Suprapubic skin (tissue), 4 donors: ENCODE measurements at regions not wholly inside any gene's neighbourhood (a gene's known extent, or its start where the extent isn't known, plus 50 kb on each side); places are given as distances from the start of the nearest gene placed in this dataset.
"Not testable (repeated sequence)": the region's sequence is repeated elsewhere in the genome, so short reads cannot be mapped to it uniquely, and the experiment has no call there.

Source experiments
- DNase-seq, 2 donors: peaks; one replicate each; pipeline ENCODE4 v3.0.0-alpha.2; 2019; ENCODE audit warnings: low spot score in 2 of 2
- H3K27ac ChIP-seq: fragments of 200-600 bp; sonication (generic); one replicate; pipeline ENCODE4 v1.5.1; 2019
- H3K27me3 ChIP-seq: fragments of 200-600 bp; sonication (generic); one replicate; pipeline ENCODE4 v1.5.1; 2019
- H3K36me3 ChIP-seq: fragments of 200-600 bp; sonication (generic); one replicate; pipeline ENCODE4 v1.5.1; 2019
- H3K4me1 ChIP-seq: fragments of 200-600 bp; sonication (generic); one replicate; pipeline ENCODE4 v1.5.1; 2019
- H3K4me3 ChIP-seq: fragments of 200-600 bp; sonication (generic); one replicate; pipeline ENCODE4 v1.5.1; 2019; ENCODE audit warnings: mild to moderate bottlenecking
- H3K9me3 ChIP-seq: fragments of 200-600 bp; sonication (generic); one replicate; pipeline ENCODE4 v1.5.1; 2019
- EP300 ChIP-seq: sonication (generic); formaldehyde crosslinking; IDR thresholded peaks from one replicate; pipeline ENCODE4 v1.6.1; 2017; ENCODE audit warnings: antibody characterized with exemption
- POLR2A ChIP-seq, 2 donors: fragments of 450-650 bp; IDR thresholded peaks; one replicate each; pipeline ENCODE4 v1.6.1; 2017; ENCODE audit warnings: antibody characterized with exemption in 2 of 2, mild to moderate bottlenecking in 2 of 2, moderate library complexity in 2 of 2
- POLR2AphosphoS5 ChIP-seq, 3 donors: sonication (generic); formaldehyde crosslinking; IDR thresholded peaks; one replicate each; pipeline ENCODE4 v1.6.1; 2017; ENCODE audit warnings: antibody characterized with exemption in 3 of 3
- WGBS: methylation state at CpG from one replicate; pipeline ENCODE4 v1.1.5; 2018; 5-methylcytosine and 5-hydroxymethylcytosine counted together
- TF ChIP-seq, protein P1 (sequence below), 2 donors: fragments of 200-600 bp in 1 of 2; fragments of 450-650 bp in 1 of 2; sonication (generic) in 1 of 2; IDR thresholded peaks; one replicate each; pipeline ENCODE4 v1.5.1; 2016 to 2019; ENCODE audit warnings: antibody characterized with exemption in 2 of 2, mild to moderate bottlenecking in 1 of 2, moderate library complexity in 1 of 2

DNA sequence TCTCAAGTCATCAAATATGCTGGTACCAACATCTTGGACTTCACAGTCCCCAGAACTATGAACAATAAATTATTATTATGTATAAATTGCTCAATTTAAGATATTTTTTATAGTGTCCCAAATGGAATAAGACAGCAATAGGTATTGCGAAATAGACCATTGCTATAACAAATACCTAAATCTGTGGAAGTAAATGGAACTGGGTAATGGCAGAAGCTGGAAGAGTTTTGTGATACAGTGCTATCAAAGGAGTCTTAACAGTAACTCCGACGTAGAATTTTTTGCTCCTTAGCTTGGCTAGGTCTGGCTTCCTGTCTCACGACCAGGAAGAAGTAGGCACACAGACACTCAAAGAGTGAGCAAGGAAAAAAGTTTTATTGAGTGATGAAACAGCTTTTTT is 1791.5 kb downstream of the PLA2G4A start:
- Histone ChIP-seq H3K27me3 (no peaks in the 10 kb centered on the region), H3K27ac (no peak overlapping the region), H3K4me1 (no peaks in the 10 kb centered on the region), H3K4me3 (no peak overlapping the region), H3K36me3 (no peaks in the 10 kb centered on the region), H3K9me3 (peaks cover 3% of the 10 kb centered on the region)
- DNase-seq: no peak
- TF ChIP-seq POLR2A (IDR thresholded peaks at IDR 0.05) (no peak), EP300 (no peak), POLR2AphosphoS5 (IDR thresholded peaks at IDR 0.05) (no peak)
- TF ChIP-seq, protein P1, sequence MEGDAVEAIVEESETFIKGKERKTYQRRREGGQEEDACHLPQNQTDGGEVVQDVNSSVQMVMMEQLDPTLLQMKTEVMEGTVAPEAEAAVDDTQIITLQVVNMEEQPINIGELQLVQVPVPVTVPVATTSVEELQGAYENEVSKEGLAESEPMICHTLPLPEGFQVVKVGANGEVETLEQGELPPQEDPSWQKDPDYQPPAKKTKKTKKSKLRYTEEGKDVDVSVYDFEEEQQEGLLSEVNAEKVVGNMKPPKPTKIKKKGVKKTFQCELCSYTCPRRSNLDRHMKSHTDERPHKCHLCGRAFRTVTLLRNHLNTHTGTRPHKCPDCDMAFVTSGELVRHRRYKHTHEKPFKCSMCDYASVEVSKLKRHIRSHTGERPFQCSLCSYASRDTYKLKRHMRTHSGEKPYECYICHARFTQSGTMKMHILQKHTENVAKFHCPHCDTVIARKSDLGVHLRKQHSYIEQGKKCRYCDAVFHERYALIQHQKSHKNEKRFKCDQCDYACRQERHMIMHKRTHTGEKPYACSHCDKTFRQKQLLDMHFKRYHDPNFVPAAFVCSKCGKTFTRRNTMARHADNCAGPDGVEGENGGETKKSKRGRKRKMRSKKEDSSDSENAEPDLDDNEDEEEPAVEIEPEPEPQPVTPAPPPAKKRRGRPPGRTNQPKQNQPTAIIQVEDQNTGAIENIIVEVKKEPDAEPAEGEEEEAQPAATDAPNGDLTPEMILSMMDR (IDR thresholded peaks at IDR 0.05): no peak
- WGBS: 90% methylated on average over 4 of the region's 4 CpGs

DNA sequence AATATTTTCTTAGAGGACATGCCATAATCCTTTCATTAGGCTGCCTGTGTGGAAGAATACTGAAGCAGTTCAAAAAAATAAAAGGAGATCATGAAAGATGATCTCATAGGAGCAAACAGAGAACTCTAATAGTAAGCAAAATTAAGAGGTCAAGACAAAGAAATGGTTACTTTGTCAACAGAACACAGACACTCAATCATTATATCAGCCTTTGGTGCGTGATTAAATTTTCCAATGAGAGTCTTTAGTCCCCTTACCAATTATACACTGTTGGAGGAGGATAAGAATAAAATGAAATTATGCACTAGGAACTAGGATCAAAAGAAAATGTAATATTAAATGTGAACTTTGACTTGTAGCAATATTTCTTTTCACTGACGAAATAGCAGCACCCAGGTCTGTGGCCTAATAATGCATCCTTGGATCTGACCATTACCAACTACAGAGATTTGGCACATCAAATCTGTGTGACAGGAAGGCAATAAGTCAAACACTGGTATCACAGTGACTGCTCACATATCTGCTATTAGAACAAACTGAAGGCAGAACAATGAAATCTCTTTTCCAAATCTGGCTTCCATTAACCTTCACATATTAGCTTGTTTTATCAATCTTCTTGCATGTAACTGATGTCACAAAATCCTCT is 1812.9 kb downstream of the PLA2G4A start:
- WGBS: 81% methylated on average over 2 of the region's 2 CpGs
- no peaks in the 10 kb centered on the region for H3K27me3 ChIP-seq

DNA sequence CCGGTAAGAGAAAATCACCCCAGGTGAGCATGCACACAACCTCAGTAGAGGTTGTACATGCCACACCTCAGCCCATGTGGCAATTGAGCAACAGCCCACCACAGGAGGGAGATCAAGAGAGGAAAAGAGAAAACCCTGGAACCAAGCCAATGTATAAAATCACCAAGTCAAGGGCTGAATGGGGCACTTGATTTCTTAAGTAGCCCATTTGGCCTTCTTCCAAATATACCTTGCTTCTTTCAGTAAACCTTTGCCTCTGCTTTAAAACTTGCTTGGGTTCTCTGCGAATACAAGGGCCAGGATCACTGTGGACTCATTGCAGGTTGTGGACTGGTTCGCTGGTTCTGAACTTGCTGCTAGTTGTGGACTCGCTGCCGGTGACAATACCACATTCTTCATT is 1814.0 kb downstream of the PLA2G4A start:
- Histone ChIP-seq H3K36me3 (no peaks in the 10 kb centered on the region), H3K27ac (no peak overlapping the region), H3K4me1 (no peaks in the 10 kb centered on the region), H3K9me3 (no peaks in the 10 kb centered on the region), H3K27me3 (no peaks in the 10 kb centered on the region), H3K4me3 (no peak overlapping the region)
- DNase-seq: no peak
- 92% methylated on average over 5 of the region's 5 CpGs for WGBS
- no peak for TF ChIP-seq POLR2AphosphoS5 (IDR thresholded peaks at IDR 0.05)
- no peak for TF ChIP-seq POLR2A (IDR thresholded peaks at IDR 0.05)
- TF ChIP-seq EP300: no peak

More for the DNA sequence above, 1812.9 kb downstream of the PLA2G4A start:
- Histone ChIP-seq H3K4me3 (no peak overlapping the region), H3K9me3 (no peaks in the 10 kb centered on the region), H3K4me1 (no peaks in the 10 kb centered on the region), H3K36me3 (no peaks in the 10 kb centered on the region), H3K27ac (no peak overlapping the region)
- no peak for DNase-seq
- TF ChIP-seq, protein P1 (IDR thresholded peaks at IDR 0.05): no peak
- TF ChIP-seq POLR2A (IDR thresholded peaks at IDR 0.05): no peak
- no peak for TF ChIP-seq EP300
- TF ChIP-seq POLR2AphosphoS5 (IDR thresholded peaks at IDR 0.05): no peak

DNA sequence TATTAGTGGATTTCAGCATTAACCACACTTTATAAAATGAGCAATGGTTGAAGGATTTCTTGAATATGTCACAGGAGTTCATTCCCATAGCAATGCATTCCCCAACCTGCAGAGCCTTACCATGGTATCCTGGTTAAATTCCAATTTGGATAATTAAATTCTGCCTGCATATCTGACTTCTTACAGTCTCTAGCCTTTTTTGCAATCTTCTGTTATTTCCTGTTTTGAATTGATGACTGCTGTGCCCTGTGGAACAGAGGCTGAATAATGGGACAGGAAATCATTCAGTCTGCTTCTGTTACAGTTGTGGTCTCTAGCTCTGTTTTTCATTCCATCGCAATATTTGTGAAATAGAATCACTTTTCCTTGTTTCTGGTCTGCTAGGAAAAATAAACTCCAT is 1823.9 kb downstream of the PLA2G4A start:
- DNase-seq: no peak
- no peaks in the 10 kb centered on the region for H3K9me3 ChIP-seq
- no peaks in the 10 kb centered on the region for H3K4me1 ChIP-seq
- H3K36me3 ChIP-seq: no peaks in the 10 kb centered on the region
- H3K27ac ChIP-seq: no peak overlapping the region
- H3K4me3 ChIP-seq: no peak overlapping the region
- WGBS: 35% methylated on average over 1 of the region's 1 CpG
- no peaks in the 10 kb centered on the region for H3K27me3 ChIP-seq
- TF ChIP-seq EP300 (no peak), POLR2A (IDR thresholded peaks at IDR 0.05) (no peak), POLR2AphosphoS5 (IDR thresholded peaks at IDR 0.05) (no peak)
- TF ChIP-seq, protein P1 (IDR thresholded peaks at IDR 0.05): no peak

DNA sequence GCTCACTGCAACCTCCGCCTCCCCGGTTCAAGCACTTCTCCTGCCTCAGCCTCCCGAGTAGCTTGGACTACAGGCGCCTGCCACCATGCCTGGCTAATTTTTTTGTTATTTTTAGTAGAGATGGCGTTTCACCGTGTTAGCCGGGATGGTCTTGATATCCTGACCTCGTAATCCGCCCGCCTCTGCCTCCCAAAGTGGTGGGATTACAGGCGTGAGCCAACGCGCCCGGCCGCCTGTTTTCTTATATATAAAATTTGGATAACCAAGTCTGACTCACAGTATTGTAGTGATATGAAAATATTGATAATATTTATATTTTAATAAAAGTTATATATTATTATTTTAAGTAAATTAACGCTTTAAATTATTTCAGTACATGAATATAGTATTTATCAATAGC is 1821.7 kb downstream of the BRINP3 start:
- not testable (repeated sequence) for H3K36me3 ChIP-seq, H3K27me3 ChIP-seq, DNase-seq, H3K27ac ChIP-seq, H3K9me3 ChIP-seq, H3K4me1 ChIP-seq, H3K4me3 ChIP-seq
- WGBS: 95% methylated on average over 16 of the region's 16 CpGs

DNA sequence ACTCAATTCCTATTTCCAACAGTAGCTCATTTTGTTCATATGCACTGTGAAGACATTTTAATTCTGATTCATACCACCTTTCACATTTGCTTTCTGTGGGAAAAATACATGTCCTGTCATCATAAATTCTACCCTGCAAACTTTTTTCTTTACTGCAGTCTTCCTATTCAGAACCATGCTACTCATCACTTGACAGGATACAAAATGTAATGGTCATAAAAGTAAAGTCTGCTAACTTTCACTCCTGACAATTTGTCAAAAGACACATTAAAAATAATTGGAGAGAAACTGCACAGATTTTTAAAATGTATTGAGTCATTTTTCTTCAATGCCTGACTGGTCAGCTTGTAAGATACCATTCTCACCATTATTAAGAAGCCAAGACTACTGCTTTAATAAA is 1817.1 kb downstream of the BRINP3 start:
- no peak for DNase-seq
- TF ChIP-seq POLR2AphosphoS5 (IDR thresholded peaks at IDR 0.05) (no peak), EP300 (no peak), POLR2A (IDR thresholded peaks at IDR 0.05) (no peak)
- TF ChIP-seq, protein P1 (IDR thresholded peaks at IDR 0.05): no peak
- Histone ChIP-seq H3K9me3 (no peaks in the 10 kb centered on the region), H3K4me3 (no peak overlapping the region), H3K4me1 (no peaks in the 10 kb centered on the region), H3K36me3 (no peaks in the 10 kb centered on the region), H3K27ac (no peak overlapping the region), H3K27me3 (no peaks in the 10 kb centered on the region)
